ENCODE measurements at regions not wholly inside any gene's neighbourhood (a gene's known extent, or its start where the extent isn't known, plus 50 kb on each side); places are given as distances from the start of the nearest gene placed in this dataset.

DNA sequence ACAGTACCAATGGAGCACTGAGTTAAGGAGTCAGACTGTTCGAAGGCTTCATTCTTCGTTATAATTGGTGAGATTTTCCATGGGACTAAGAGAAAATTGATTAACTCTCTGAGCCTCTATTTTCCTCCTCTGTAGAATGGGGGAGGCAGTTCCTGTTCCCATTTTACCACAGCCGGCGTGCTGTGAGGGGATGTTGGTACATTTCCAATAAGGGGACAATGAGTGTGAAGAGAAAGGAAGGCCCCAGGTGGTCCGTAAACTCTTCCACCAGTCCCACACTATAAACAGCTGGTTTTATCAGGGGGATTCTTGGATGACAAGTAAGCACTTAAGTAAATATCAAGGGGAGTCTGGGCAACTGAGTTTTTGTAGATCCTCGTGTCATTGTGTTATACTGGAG lies 109.9 kb downstream of the DAD1 start:
- H3K27ac ChIP-seq = no peak overlapping the region
- DNase-seq (ENCODE audit: low read depth, low spot score) = no peak

DNA sequence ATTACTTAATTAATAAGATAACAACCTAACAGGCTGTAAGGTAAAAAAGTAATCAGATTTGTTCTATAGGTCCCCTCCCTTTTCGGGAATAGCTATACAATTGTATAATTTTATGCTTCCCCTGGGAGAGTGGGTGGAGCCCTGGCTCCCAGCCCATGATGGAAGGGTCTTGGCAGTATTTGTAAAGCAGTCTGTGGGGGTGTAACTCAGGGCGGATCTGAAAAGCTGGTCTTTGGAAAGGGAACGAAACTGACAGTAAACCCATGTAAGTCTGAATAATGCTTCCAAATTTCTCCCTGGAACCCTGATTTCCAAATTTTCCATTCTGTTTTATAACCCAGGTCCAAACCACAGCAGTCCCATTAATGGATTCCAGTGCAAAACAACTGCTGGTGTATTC lies 110.4 kb downstream of the DAD1 start:
- no peak overlapping the region for H3K27ac ChIP-seq
- DNase-seq (ENCODE audit: low read depth, low spot score) = no peak

DNA sequence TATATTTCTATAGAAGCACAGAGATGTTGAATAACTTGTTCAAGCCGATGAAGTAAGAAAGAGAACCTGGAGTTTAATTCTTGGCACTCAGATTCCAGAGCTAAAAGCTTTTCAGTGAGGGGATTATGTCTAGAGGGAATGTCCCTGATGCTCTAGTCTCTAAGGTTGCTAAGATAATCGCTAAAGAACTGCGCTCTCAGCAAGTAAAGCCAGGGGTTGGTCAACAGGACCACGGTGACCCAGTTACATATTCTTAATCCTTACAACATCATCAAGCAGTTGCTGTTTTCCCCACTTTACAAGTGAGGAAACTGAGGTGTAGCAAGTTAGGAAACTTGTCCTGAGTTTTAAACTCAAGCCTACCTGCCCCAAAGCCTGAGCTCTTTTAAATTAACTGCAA lies 110.8 kb downstream of the DAD1 start:
- no peak overlapping the region for H3K27ac ChIP-seq
- no peak for DNase-seq (ENCODE audit: low read depth, low spot score)

DNA sequence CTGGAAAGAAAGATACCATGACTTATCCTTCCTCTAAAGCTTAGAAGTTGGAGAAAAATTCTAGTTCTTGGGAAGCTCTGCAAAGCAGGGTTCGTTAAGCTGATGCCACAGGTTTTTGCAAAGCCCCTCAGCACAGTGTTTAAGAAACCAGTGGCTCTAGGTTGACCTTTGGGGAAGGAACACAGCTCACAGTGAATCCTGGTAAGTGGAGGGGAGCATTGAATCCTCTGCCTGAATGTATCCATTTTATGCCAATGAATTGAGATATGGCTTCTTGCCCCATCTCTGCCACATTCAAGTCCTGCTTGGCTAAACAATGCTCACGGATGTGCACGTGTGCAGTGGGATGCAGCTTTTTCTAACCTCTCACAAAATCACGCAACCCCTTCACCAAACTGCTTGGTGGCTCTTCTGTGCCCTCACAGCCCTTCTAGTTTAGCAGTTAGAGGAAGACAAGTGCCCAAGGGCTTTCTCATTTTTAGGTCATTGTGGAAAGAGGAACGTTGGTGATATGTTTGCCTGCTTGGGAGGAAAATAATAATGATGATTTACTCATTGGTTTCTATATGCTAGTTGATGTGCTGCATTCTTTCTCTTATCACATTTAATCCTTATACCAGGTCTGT lies 111.3 kb downstream of the DAD1 start:
- no peak overlapping the region for H3K27ac ChIP-seq
- no peak for DNase-seq (ENCODE audit: low read depth, low spot score)

- no peak overlapping the region for H3K27ac ChIP-seq
- DNase-seq (ENCODE audit: low read depth, low spot score) = no peak
Observed at GRCh38 chr14:22476887-22477286, 112.1 kb downstream of the DAD1 start.

GRCh38 chr14:22476005-22476751 lies 112.8 kb downstream of the DAD1 start:
- H3K27ac ChIP-seq = no peak overlapping the region
- DNase-seq (ENCODE audit: low read depth, low spot score) = no peak

DNA sequence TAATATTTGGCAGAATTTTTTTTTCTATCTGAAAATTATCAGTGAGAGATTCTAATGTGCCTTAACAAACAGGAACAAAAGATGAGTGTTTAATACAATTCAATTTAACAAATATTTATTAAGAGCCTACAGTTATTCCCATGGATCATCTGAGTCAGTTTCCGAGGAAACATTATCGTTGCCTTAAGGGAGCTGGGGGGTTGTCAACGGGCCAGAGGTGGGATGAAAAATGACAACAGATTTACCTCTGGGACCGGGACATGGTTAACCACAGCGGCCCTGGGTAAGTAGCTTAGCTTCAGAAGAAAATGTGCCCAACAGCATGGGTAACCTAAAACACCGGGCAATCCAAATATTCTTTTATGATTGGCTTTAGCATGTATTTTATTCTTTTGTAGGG lies 113.6 kb downstream of the DAD1 start:
- DNase-seq (ENCODE audit: low read depth, low spot score) = no peak
- H3K27ac ChIP-seq = no peak overlapping the region

DNA sequence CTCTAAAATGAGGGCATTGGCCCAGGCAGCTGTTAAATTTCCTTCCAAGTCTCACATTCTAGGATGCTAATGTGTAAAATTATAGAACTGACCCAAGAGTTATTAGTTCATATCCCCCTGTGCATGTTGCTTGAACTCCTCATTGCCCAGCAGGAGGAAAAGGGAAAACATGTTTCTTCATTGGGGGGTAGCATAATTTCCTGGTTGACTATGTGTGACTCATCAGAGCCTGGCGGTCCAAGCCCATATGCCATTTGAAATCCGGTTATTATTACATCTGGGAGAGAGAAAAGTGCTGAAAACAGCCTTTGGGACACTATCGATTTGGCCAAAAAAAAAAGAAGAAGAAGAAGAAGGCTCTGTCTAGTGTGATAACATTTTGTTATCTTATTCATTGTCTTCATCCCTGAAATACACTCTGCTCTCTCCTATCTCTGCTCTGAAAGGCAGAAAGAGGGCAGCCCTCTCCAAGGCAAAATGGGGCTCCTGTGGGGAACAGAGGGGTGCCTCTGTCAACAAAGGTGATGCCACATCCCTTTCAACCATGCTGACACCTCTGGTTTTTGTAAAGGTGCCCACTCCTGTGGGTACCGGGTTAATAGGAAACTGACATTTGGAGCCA lies 114.2 kb downstream of the DAD1 start:
- no peak overlapping the region for H3K27ac ChIP-seq
- no peak for DNase-seq (ENCODE audit: low read depth, low spot score)

GRCh38 chr14:22472935-22473854 lies 115.8 kb downstream of the DAD1 start:
- no peak for DNase-seq (ENCODE audit: low read depth, low spot score)
- no peak overlapping the region for H3K27ac ChIP-seq

DNA sequence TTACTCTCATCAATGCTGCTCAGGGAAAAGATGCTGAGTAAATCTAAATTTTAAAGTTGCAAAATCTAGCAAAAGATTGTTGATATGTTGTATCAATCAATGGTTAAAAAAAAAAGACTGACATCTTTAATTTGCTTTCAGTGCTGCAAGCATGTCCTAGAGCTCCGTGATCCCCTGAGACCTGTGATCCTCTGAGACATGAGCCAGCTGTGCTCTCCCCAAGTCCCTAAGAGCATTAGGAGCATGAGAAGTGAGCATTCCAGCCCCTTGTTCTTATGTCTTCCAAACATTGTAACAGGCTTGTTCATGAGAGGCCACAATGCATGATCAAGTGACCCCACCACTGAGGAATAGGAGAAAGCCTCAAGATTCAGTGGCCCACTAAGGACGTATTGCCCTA lies 116.6 kb downstream of the DAD1 start:
- H3K27ac ChIP-seq = no peak overlapping the region
- DNase-seq (ENCODE audit: low read depth, low spot score) = no peak

GRCh38 chr14:22471545-22472121 lies 117.4 kb downstream of the DAD1 start:
- H3K27ac ChIP-seq = no peak overlapping the region
- no peak for DNase-seq (ENCODE audit: low read depth, low spot score)

- DNase-seq (ENCODE audit: low read depth, low spot score) = no peak
- H3K27ac ChIP-seq = no peak overlapping the region
Observed at GRCh38 chr14:22469538-22470303, 119.3 kb downstream of the DAD1 start.

DNA sequence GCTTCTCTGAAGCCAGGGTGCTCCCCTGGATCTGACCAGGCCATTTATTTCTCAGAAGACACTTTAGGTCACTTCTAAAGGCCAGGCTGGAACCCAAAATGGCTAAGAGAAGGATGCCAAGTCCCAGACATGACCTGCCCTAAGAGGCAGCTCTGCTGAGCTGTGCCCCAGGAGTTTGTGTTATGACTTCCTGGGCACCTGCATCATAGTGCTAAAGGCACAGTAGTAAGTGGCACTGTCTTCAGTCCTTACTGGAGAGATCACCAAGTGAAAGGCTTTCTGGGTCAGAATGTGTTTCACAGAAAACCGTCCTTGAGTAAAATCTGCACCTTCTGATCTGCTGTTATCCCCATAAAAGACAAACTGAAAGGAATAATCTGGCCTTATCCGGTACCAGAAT lies 120.2 kb downstream of the DAD1 start:
- no peak for DNase-seq (ENCODE audit: low read depth, low spot score)
- no peak overlapping the region for H3K27ac ChIP-seq

DNA sequence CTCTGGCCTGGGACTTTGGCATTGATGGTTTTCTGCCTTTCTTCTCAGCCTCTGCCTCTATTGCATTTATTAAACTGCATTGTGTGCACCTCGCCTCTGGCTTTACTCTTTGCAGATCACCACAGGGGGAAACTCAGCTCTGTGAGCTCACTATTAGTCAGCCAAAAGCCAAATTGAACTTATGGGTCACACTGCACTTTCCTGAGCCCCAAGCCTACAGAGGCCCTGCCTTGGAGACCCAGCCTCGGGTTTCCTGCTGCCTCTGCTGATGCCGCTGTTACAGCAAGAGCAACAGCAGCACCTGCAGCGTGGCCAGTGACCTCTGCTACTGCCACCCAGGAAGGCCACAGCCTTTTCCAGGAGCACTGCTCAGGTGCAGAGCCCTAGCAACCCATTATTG lies 122.5 kb downstream of the DAD1 start:
- no peak overlapping the region for H3K27ac ChIP-seq

GRCh38 chr14:22465201-22465840 lies 123.7 kb downstream of the DAD1 start:
- no peak for DNase-seq (ENCODE audit: low read depth, low spot score)
- no peak overlapping the region for H3K27ac ChIP-seq

More for the DNA sequence above, 122.5 kb downstream of the DAD1 start:
- DNase-seq (ENCODE audit: low read depth, low spot score) = no peak

DNA sequence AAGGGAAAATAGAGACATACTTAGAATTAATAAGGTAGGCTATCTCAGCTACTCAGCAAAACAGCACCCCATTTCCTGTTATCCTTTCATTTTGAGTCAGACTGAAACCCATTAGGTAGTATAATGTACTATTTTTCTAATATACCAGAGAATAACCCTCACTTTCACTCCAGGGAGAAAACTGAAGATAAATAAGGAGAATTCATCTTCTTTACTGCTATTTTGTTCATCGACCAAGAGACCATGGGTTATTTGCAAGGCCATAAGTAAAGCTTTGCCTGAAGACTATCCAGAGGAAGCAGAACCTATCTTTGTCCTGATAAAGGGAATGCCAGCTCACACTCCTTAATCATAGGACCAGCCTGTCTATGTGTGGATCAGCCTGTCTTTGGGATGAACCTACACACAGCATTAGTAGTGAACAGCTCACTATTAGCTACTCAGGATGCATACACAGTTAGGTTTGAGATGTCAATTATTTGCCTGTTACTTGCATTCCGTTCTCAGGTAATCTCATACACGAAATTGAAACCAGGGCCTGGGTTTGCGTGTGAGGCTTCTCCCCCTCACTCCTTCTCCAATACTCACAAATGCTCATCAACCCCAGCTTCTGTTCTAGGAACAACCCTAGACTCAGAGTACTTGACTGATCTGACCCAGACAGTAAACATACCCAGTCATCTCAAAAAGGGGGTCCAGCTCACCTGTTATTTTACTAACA lies 124.4 kb downstream of the DAD1 start:
- H3K27ac ChIP-seq = no peak overlapping the region
- no peak for DNase-seq (ENCODE audit: low read depth, low spot score)

GRCh38 chr14:22463763-22464173 lies 125.3 kb downstream of the DAD1 start:
- H3K27ac ChIP-seq = no peak overlapping the region
- no peak for DNase-seq (ENCODE audit: low read depth, low spot score)

- no peak overlapping the region for H3K27ac ChIP-seq
- no peak for DNase-seq (ENCODE audit: low read depth, low spot score)
Observed at GRCh38 chr14:22462923-22463322, 126.1 kb downstream of the DAD1 start.
